H1 (cell line): ENCODE measurements at regions not wholly inside any gene's neighbourhood (a gene's known extent, or its start where the extent isn't known, plus 50 kb on each side); places are given as distances from the start of the nearest gene placed in this dataset.

Source experiments
- CTCF ChIA-PET: fragments of 300-600 bp; sonication (Branson Sonifier 250); formaldehyde crosslinking; loops from one replicate; lab custom pipeline; 2021; ENCODE audit not compliant: partially characterized antibody; lab: Charles Lee
- POLR2A ChIA-PET: fragments of 300-600 bp; sonication (Branson Sonifier 250); formaldehyde crosslinking; loops from one replicate; lab custom pipeline; 2021; ENCODE audit warnings: inconsistent platforms; ENCODE audit not compliant: partially characterized antibody; lab: Charles Lee
- DNase-seq, 2 experiments: peaks; one replicate each; pipeline versions ENCODE4 v3.0.0 to v3.0.0-alpha.2; 2010 to 2022; ENCODE audit warnings: low spot score in 2 of 2, low read depth in 1 of 2, mixed read lengths in 1 of 2
- FAIRE-seq: peaks from 2 replicates; lab custom pipeline; 2011; peaks lifted over from hg19 to GRCh38; lab: Jason Lieb, UNC
- H2AFZ ChIP-seq: 2 replicates; pipeline ENCODE4 v1.8.1; 2012; ENCODE audit warnings: low read length, inconsistent platforms
- H2AK5ac ChIP-seq: 2 replicates; pipeline ENCODE4 v1.6.1; 2013; ENCODE audit warnings: low read depth, low read length
- H2BK120ac ChIP-seq: replicated peaks from 2 replicates; pipeline ENCODE3; 2013; ENCODE audit warnings: low read depth, low read length, inconsistent platforms
- H2BK12ac ChIP-seq: 2 replicates; pipeline ENCODE4 v1.6.1; 2013; ENCODE audit warnings: low read depth, low read length
- H2BK15ac ChIP-seq: 2 replicates; pipeline ENCODE4 v1.6.1; 2013; ENCODE audit warnings: low read length
- H2BK20ac ChIP-seq: 2 replicates; pipeline ENCODE4 v1.6.1; 2013; ENCODE audit warnings: low read length
- H2BK5ac ChIP-seq: 2 replicates; pipeline ENCODE4 v1.6.1; 2013; ENCODE audit warnings: low read depth, low read length
- H3K14ac ChIP-seq: 2 replicates; pipeline ENCODE4 v1.6.1; 2013; ENCODE audit warnings: inconsistent platforms; ENCODE audit not compliant: insufficient read length
- H3K18ac ChIP-seq: 2 replicates; pipeline ENCODE4 v1.6.1; 2013; ENCODE audit warnings: low read length; ENCODE audit errors: extremely low read depth
- H3K23ac ChIP-seq: 2 replicates; pipeline ENCODE4 v1.6.1; 2013; ENCODE audit warnings: inconsistent platforms; ENCODE audit not compliant: insufficient read length
- H3K23me2 ChIP-seq: 2 replicates; pipeline ENCODE4 v1.6.1; 2013; ENCODE audit warnings: low read depth, low read length
- H3K27ac ChIP-seq: 2 replicates; pipeline ENCODE4 v1.6.1; 2011; ENCODE audit warnings: low read depth, low read length, inconsistent platforms
- H3K27me3 ChIP-seq, 4 experiments: replicated peaks in 1 of 4; 1 replicate in 1 of 4; 2 replicates in 3 of 4; pipeline versions ENCODE4 v1.6.1 to v1.8.1; 2011 to 2013; ENCODE audit warnings: low read length in 3 of 4, mild to moderate bottlenecking in 3 of 4, inconsistent platforms in 2 of 4, mixed read lengths in 2 of 4, moderate library complexity in 1 of 4; ENCODE audit not compliant: control insufficient read depth in 3 of 4, insufficient read depth in 3 of 4; ENCODE audit errors: extremely low read depth in 1 of 4
- H3K36me3 ChIP-seq, 4 experiments: 2 replicates each; pipeline versions ENCODE4 v1.6.1 to v1.8.1; 2011 to 2013; ENCODE audit warnings: mild to moderate bottlenecking in 4 of 4, low read length in 3 of 4, moderate library complexity in 2 of 4, control low read depth in 1 of 4, inconsistent platforms in 1 of 4; ENCODE audit not compliant: insufficient read depth in 4 of 4, control insufficient read depth in 2 of 4
- H3K4ac ChIP-seq: replicated peaks from 2 replicates; pipeline ENCODE3; 2013; ENCODE audit warnings: low read length, low read depth, mixed read lengths, inconsistent platforms; ENCODE audit not compliant: insufficient read length
- H3K4me1 ChIP-seq, 4 experiments: replicated peaks in 1 of 4; 1 replicate in 1 of 4; 2 replicates in 3 of 4; pipeline versions ENCODE4 v1.6.1 to v1.8.1; 2011 to 2013; ENCODE audit warnings: low read length in 3 of 4, inconsistent platforms in 2 of 4, mixed read lengths in 1 of 4; ENCODE audit not compliant: insufficient read depth in 4 of 4, control insufficient read depth in 3 of 4
- H3K4me2 ChIP-seq, 2 experiments: 2 replicates each; pipeline versions ENCODE4 v1.6.1 to v1.8.1; 2011 to 2013; ENCODE audit warnings: low read depth in 2 of 2, low read length in 2 of 2, control low read depth in 1 of 2, inconsistent platforms in 1 of 2, mild to moderate bottlenecking in 1 of 2; ENCODE audit not compliant: insufficient read depth in 1 of 2
- H3K4me3 ChIP-seq, 4 experiments: fragments of 200-600, 300-600 bp in 1 of 4; sonication (generic), shearing (Covaris generic), sonication (Bioruptor Twin) in 1 of 4; 2 replicates each; pipeline versions ENCODE4 v1.5.1 to v1.8.1; 2011 to 2016; ENCODE audit warnings: low read length in 4 of 4, low read depth in 3 of 4, control low read depth in 2 of 4, inconsistent platforms in 2 of 4, mild to moderate bottlenecking in 2 of 4, mixed read lengths in 1 of 4, moderate library complexity in 1 of 4; ENCODE audit not compliant: insufficient read depth in 2 of 4; ENCODE audit errors: extremely low read depth in 1 of 4
- H3K56ac ChIP-seq: replicated peaks from 2 replicates; pipeline ENCODE3; 2013; ENCODE audit warnings: low read depth, mild to moderate bottlenecking, mixed read lengths, low read length, inconsistent platforms; ENCODE audit not compliant: insufficient read length
- H3K79me1 ChIP-seq: 2 replicates; pipeline ENCODE4 v1.6.1; 2013; ENCODE audit warnings: low read depth, low read length, control low read depth
- H3K79me2 ChIP-seq, 2 experiments: 2 replicates each; pipeline versions ENCODE4 v1.6.1 to v1.8.1; 2012 to 2013; ENCODE audit warnings: low read length in 2 of 2, mild to moderate bottlenecking in 2 of 2, inconsistent platforms in 1 of 2; ENCODE audit not compliant: insufficient read depth in 2 of 2, control insufficient read depth in 1 of 2
- H3K9ac ChIP-seq, 4 experiments: replicated peaks in 1 of 4; 1 replicate in 1 of 4; 2 replicates in 3 of 4; pipeline versions ENCODE4 v1.6.1 to v1.8.1; 2011 to 2013; ENCODE audit warnings: low read depth in 3 of 4, low read length in 3 of 4, control low read depth in 2 of 4, mild to moderate bottlenecking in 2 of 4, moderate library complexity in 2 of 4, inconsistent platforms in 1 of 4; ENCODE audit errors: extremely low read depth in 1 of 4
- H3K9me3 ChIP-seq, 2 experiments: 2 replicates each; pipeline versions ENCODE4 v1.6.1 to v1.8.1; 2012 to 2013; ENCODE audit warnings: mild to moderate bottlenecking in 2 of 2, moderate library complexity in 2 of 2, control low read depth in 1 of 2, inconsistent platforms in 1 of 2, low read depth in 1 of 2, low read length in 1 of 2, mixed read lengths in 1 of 2; ENCODE audit not compliant: insufficient read depth in 2 of 2
- H4K20me1 ChIP-seq, 2 experiments: replicated peaks in 1 of 2; 2 replicates each; pipeline versions ENCODE3 to v1.8.1; 2011 to 2013; ENCODE audit warnings: inconsistent platforms in 2 of 2, low read length in 2 of 2, mild to moderate bottlenecking in 1 of 2; ENCODE audit not compliant: insufficient read depth in 2 of 2, control insufficient read depth in 1 of 2
- H4K5ac ChIP-seq: 2 replicates; pipeline ENCODE4 v1.6.1; 2013; ENCODE audit warnings: low read length, low read depth, mixed read lengths, inconsistent platforms; ENCODE audit not compliant: insufficient read length
- H4K8ac ChIP-seq: 2 replicates; pipeline ENCODE4 v1.8.0; 2013; ENCODE audit warnings: mild to moderate bottlenecking, moderate library complexity, low read length, inconsistent platforms; ENCODE audit not compliant: insufficient read depth; ENCODE audit errors: extremely low read depth
- H4K91ac ChIP-seq: replicated peaks from 2 replicates; pipeline ENCODE3; 2013; ENCODE audit warnings: low read length, mixed read lengths, inconsistent platforms; ENCODE audit not compliant: insufficient read length
- CBX8 ChIP-seq: fragments of 300-800, 300-1000 bp; sonication (generic); IDR thresholded peaks from 2 replicates; pipeline ENCODE4 v1.7.1; 2016; ENCODE audit warnings: low read depth, low read length, borderline replicate concordance
- KDM5A ChIP-seq: fragments of 200-600 bp; IDR thresholded peaks from 2 replicates; pipeline ENCODE4 v1.7.1; 2012; ENCODE audit warnings: mild to moderate bottlenecking, low read length, inconsistent platforms, mixed read lengths
- RBBP5 ChIP-seq: IDR thresholded peaks from 2 replicates; pipeline ENCODE4 v1.7.1; 2012; ENCODE audit warnings: low read depth, mild to moderate bottlenecking, inconsistent platforms, low read length, moderate library complexity, borderline replicate concordance
- RFX5 ChIP-seq: IDR thresholded peaks from 2 replicates; pipeline ENCODE4 v1.6.1; 2011; ENCODE audit warnings: low read depth, low read length, improper control_type of control experiment, borderline replicate concordance
- TCF12 ChIP-seq: IDR thresholded peaks from 2 replicates; pipeline ENCODE4 v1.6.1; 2011; ENCODE audit warnings: low read depth, mild to moderate bottlenecking, low read length
- TEAD4 ChIP-seq: IDR thresholded peaks from 2 replicates; pipeline ENCODE4 v1.6.1; 2012; ENCODE audit warnings: low read depth, low read length, inconsistent platforms, mixed read lengths
- WGBS, 2 experiments: shearing (Covaris generic) in 1 of 2; methylation state at CpG; one replicate each; pipeline versions ENCODE4 v1.1.6 to v1.1.7; 2013 to 2015; ENCODE audit warnings: low lambda C conversion rate in 2 of 2, mixed read lengths in 2 of 2, inconsistent platforms in 1 of 2, low coverage in 1 of 2, missing lambda C conversion rate in 1 of 2; ENCODE audit not compliant: insufficient replicate concordance in 2 of 2, insufficient coverage in 1 of 2, insufficient read length in 1 of 2; ENCODE audit errors: extremely low coverage in 1 of 2, missing lambda C conversion rate in 1 of 2; 5-methylcytosine and 5-hydroxymethylcytosine counted together

- Histone ChIP-seq H2AK5ac (no peak overlapping the region), H2AFZ (no peak overlapping the region), H3K9ac (no peak overlapping the region), H2BK15ac (no peak overlapping the region), H3K27ac (no peak overlapping the region), H3K4ac (no peak overlapping the region), H3K36me3 (no peaks in the 10 kb centered on the region), H3K27me3 (no peaks in the 10 kb centered on the region), H3K9me3 (peaks cover 61 to 71% of the 10 kb centered on the region in 2 experiments), H3K56ac (no peak overlapping the region), H4K8ac (no peak overlapping the region), H3K14ac (no peak overlapping the region), H4K91ac (no peak overlapping the region), H3K18ac (no peak overlapping the region), H3K4me1 (no peaks in the 10 kb centered on the region), H3K79me1 (no peaks in the 10 kb centered on the region), H2BK120ac (no peak overlapping the region), H3K4me3 (no peak overlapping the region), H2BK20ac (no peak overlapping the region), H2BK5ac (no peak overlapping the region), H3K79me2 (no peaks in the 10 kb centered on the region), H4K5ac (no peak overlapping the region), H3K4me2 (no peak overlapping the region), H2BK12ac (no peak overlapping the region), H3K23me2 (no peaks in the 10 kb centered on the region), H3K23ac (no peak overlapping the region), H4K20me1 (no peaks in the 10 kb centered on the region)
- 63% methylated on average over 2 of the region's 2 CpGs; no CpG with 5 or more reads in 1 of the 2 experiments for WGBS, 2 experiments
- no peak for DNase-seq
- ChIA-PET CTCF (no interaction called here), POLR2A (no interaction called here)
- FAIRE-seq, result no peak
- TF ChIP-seq RFX5, result no peak
- TF ChIP-seq RBBP5, result no peak
- TF ChIP-seq TEAD4, result no peak
- TF ChIP-seq CBX8, result no peak
- no peak for TF ChIP-seq TCF12
- TF ChIP-seq KDM5A, result no peak
These were observed 205.4 kb downstream of the SOD2 start for GRCh38 chr6:159487636-159488035.
